IMR-90 (cell line): ENCODE measurements at regions not wholly inside any gene's neighbourhood (a gene's known extent, or its start where the extent isn't known, plus 50 kb on each side); places are given as distances from the start of the nearest gene placed in this dataset.

ENCODE experiments used
- ATAC-seq: fragments of 200-7000 bp; cut with Tn5 transposase; 2 replicates; pipeline ENCODE4 v1.9.1; 2020; ENCODE audit warnings: low read depth, mild to moderate bottlenecking, moderate library complexity
- BruUV-seq: library from RNA; stranded (reverse); fragments of 400-500 nt; replicated peaks from 2 replicates; lab custom pipeline; 2021; lab: Mats Ljungman, UMichigan
- CTCF ChIA-PET: fragments of 300-600 bp; formaldehyde crosslinking; extraction: SDS; loops from one replicate; lab custom pipeline; 2021; ENCODE audit warnings: antibody characterized with exemption; lab: Yijun Ruan, JAX
- POLR2A ChIA-PET: fragments of 300-600 bp; sonication (Branson Sonifier 250); formaldehyde crosslinking; loops from one replicate; lab custom pipeline; 2022; ENCODE audit warnings: antibody characterized with exemption; ENCODE audit not compliant: unreplicated experiment; lab: Charles Lee
- DNase-seq: peaks from one replicate; pipeline ENCODE4 v3.0.0; 2013
- H2AFZ ChIP-seq: replicated peaks from 2 replicates; pipeline ENCODE3; 2013; ENCODE audit warnings: low read length, mild to moderate bottlenecking; ENCODE audit not compliant: poor library complexity
- H2AK5ac ChIP-seq: 2 replicates; pipeline ENCODE4 v1.6.1; 2013; ENCODE audit warnings: low read depth, low read length, inconsistent platforms
- H2AK9ac ChIP-seq: replicated peaks from 2 replicates; pipeline ENCODE3; 2013; ENCODE audit warnings: mild to moderate bottlenecking, low read depth, low read length, moderate library complexity; ENCODE audit not compliant: poor library complexity
- H2BK120ac ChIP-seq: 2 replicates; pipeline ENCODE4 v1.6.1; 2013; ENCODE audit warnings: low read depth, low read length, inconsistent platforms
- H2BK15ac ChIP-seq: 3 replicates; pipeline ENCODE4 v1.6.1; 2013; ENCODE audit warnings: low read depth, low read length, inconsistent platforms
- H2BK20ac ChIP-seq: 2 replicates; pipeline ENCODE4 v1.6.1; 2013; ENCODE audit warnings: low read depth, mild to moderate bottlenecking, inconsistent platforms, low read length, moderate library complexity
- H2BK5ac ChIP-seq: 2 replicates; pipeline ENCODE4 v1.6.1; 2013; ENCODE audit warnings: mild to moderate bottlenecking, low read depth, low read length, inconsistent platforms; ENCODE audit not compliant: poor library complexity, severe bottlenecking
- H3K14ac ChIP-seq: replicated peaks from 2 replicates; pipeline ENCODE4 v1.6.1; 2013; ENCODE audit warnings: low read depth, low read length, inconsistent platforms
- H3K18ac ChIP-seq: 2 replicates; pipeline ENCODE4 v1.6.1; 2013; ENCODE audit warnings: low read depth, low read length, control low read depth
- H3K23ac ChIP-seq: 2 replicates; pipeline ENCODE4 v1.6.1; 2013; ENCODE audit warnings: low read depth, low read length, inconsistent platforms
- H3K27ac ChIP-seq: 2 replicates; pipeline ENCODE4 v1.5.1; 2013; ENCODE audit warnings: mild to moderate bottlenecking, control low read depth, low read length; ENCODE audit not compliant: insufficient read depth
- H3K27me3 ChIP-seq: 2 replicates; pipeline ENCODE4 v1.6.1; 2013; ENCODE audit warnings: low read length; ENCODE audit not compliant: control insufficient read depth, insufficient read depth
- H3K36me3 ChIP-seq: 2 replicates; pipeline ENCODE4 v1.6.1; 2013; ENCODE audit warnings: low read length, mixed read lengths; ENCODE audit not compliant: control insufficient read depth, insufficient read depth
- H3K4ac ChIP-seq: 2 replicates; pipeline ENCODE4 v1.6.1; 2013; ENCODE audit warnings: low read depth, low read length, inconsistent platforms
- H3K4me1 ChIP-seq: 2 replicates; pipeline ENCODE4 v1.6.1; 2013; ENCODE audit warnings: low read length, mixed read lengths; ENCODE audit not compliant: control insufficient read depth, insufficient read depth
- H3K4me2 ChIP-seq: 2 replicates; pipeline ENCODE4 v1.6.1; 2013; ENCODE audit warnings: low read depth, mild to moderate bottlenecking, control low read depth, low read length, moderate library complexity
- H3K4me3 ChIP-seq: 2 replicates; pipeline ENCODE4 v1.5.1; 2013; ENCODE audit warnings: low read depth, mild to moderate bottlenecking, control low read depth, low read length, moderate library complexity; ENCODE audit not compliant: insufficient read depth
- H3K56ac ChIP-seq: 2 replicates; pipeline ENCODE4 v1.6.1; 2013; ENCODE audit warnings: low read length, inconsistent platforms; ENCODE audit not compliant: insufficient read depth; ENCODE audit errors: extremely low read depth
- H3K79me1 ChIP-seq, 2 experiments: 2 replicates each; pipeline ENCODE4 v1.6.1; 2013; ENCODE audit warnings: low read length in 2 of 2, inconsistent platforms in 1 of 2, low read depth in 1 of 2
- H3K9ac ChIP-seq: 2 replicates; pipeline ENCODE4 v1.6.1; 2013; ENCODE audit warnings: low read depth, low read length, control low read depth
- H3K9me1 ChIP-seq: 2 replicates; pipeline ENCODE4 v1.6.1; 2013; ENCODE audit warnings: low read length, inconsistent platforms; ENCODE audit not compliant: insufficient read depth
- H3K9me3 ChIP-seq: 2 replicates; pipeline ENCODE4 v1.6.1; 2013; ENCODE audit warnings: low read length; ENCODE audit not compliant: control insufficient read depth, insufficient read depth
- H4K20me1 ChIP-seq: 2 replicates; pipeline ENCODE4 v1.6.1; 2013; ENCODE audit warnings: low read length, inconsistent platforms; ENCODE audit not compliant: insufficient read depth
- H4K5ac ChIP-seq: 2 replicates; pipeline ENCODE4 v1.6.1; 2013; ENCODE audit warnings: mild to moderate bottlenecking, low read depth, low read length, control low read depth
- H4K8ac ChIP-seq, 2 experiments: 2 replicates each; pipeline ENCODE4 v1.6.1; 2013; ENCODE audit warnings: low read depth in 2 of 2, low read length in 2 of 2, control low read depth in 1 of 2, inconsistent platforms in 1 of 2
- H4K91ac ChIP-seq: 2 replicates; pipeline ENCODE4 v1.6.1; 2013; ENCODE audit warnings: low read depth, low read length, inconsistent platforms; ENCODE audit not compliant: insufficient read depth
- MAFK ChIP-seq: IDR thresholded peaks from 2 replicates; pipeline ENCODE4 v1.6.1; 2012; ENCODE audit warnings: low read depth, low read length, improper control_type of control experiment
- POLR2A ChIP-seq: IDR thresholded peaks from 2 replicates; pipeline ENCODE4 v1.6.1; 2012; ENCODE audit warnings: mild to moderate bottlenecking, low read depth, low read length
- USF2 ChIP-seq: fragments of 150-350 bp; IDR thresholded peaks from 2 replicates; pipeline ENCODE4 v1.6.1; 2017; ENCODE audit warnings: mild to moderate bottlenecking, antibody characterized with exemption, low read length, low read depth
- WGBS, 2 experiments: methylation state at CpG; one replicate each; pipeline versions ENCODE4 v1.1.5 to v1.1.7; 2013; ENCODE audit warnings: missing lambda C conversion rate in 2 of 2; ENCODE audit not compliant: insufficient read length in 1 of 2; ENCODE audit errors: extremely low coverage in 2 of 2; 5-methylcytosine and 5-hydroxymethylcytosine counted together
- dilution Hi-C: fragments of 300-500 bp; cut with HindIII; formaldehyde crosslinking; loops from one replicate; pipeline ENCODE4 v1.14.3; 2018; ENCODE audit warnings: low sequenced_read_pairs; ENCODE audit not compliant: unreplicated experiment
- in situ Hi-C: fragments of 300-500 bp; cut with MboI; formaldehyde crosslinking; loops from 3 replicates; pipeline ENCODE4 v1.14.3; 2019; ENCODE audit warnings: low sequenced_read_pairs, inconsistent platforms, mixed read lengths
- intact Hi-C: fragments of 100-400 bp; cut with micrococcal nuclease; formaldehyde crosslinking; loops from 2 replicates; pipeline ENCODE4 v1.10.0; 2022

GRCh38 chr2:15834381-15835031 lies 105.8 kb upstream of the MYCN start:
- Histone ChIP-seq H4K20me1 (no peaks in the 10 kb centered on the region), H3K9ac (no peak overlapping the region), H4K91ac (no peak overlapping the region), H3K36me3 (no peaks in the 10 kb centered on the region), H2BK15ac (no peak overlapping the region), H3K79me1 (no peaks in the 10 kb centered on the region), H3K4me3 (no peak overlapping the region), H4K8ac (no peak overlapping the region), H3K4me1 (no peaks in the 10 kb centered on the region), H3K56ac (no peak overlapping the region), H2BK120ac (no peak overlapping the region), H2AFZ (no peak overlapping the region), H3K27ac (no peak overlapping the region), H2AK9ac (no peak overlapping the region), H3K9me3 (peaks cover 31% of the 10 kb centered on the region), H2AK5ac (no peak overlapping the region), H3K9me1 (no peaks in the 10 kb centered on the region), H3K27me3 (no peaks in the 10 kb centered on the region), H3K4me2 (no peak overlapping the region), H4K5ac (no peak overlapping the region), H3K23ac (no peak overlapping the region), H3K4ac (no peak overlapping the region), H3K18ac (no peak overlapping the region), H2BK20ac (no peak overlapping the region), H2BK5ac (no peak overlapping the region), H3K14ac (no peak overlapping the region)
- ChIA-PET POLR2A (no interaction called here), CTCF (no interaction called here)
- no peak for ATAC-seq
- dilution Hi-C loops (no loop called here), intact Hi-C loops (no loop called here), in situ Hi-C loops (no loop called here)
- DNase-seq = no peak
- no peak for TF ChIP-seq POLR2A
- TF ChIP-seq USF2 = no peak
- TF ChIP-seq MAFK = no peak
- WGBS, 2 experiments = no CpG with 5 or more reads among the region's 7 CpGs
- BruUV-seq = no TSS peak
